Neural cell (in vitro differentiated cells): ENCODE measurements at regions not wholly inside any gene's neighbourhood (a gene's known extent, or its start where the extent isn't known, plus 50 kb on each side); places are given as distances from the start of the nearest gene placed in this dataset.

Source experiments
- H2AFZ ChIP-seq: fragments of 200-600, 300-800 bp; sonication (generic), shearing (Covaris generic); 2 replicates; pipeline ENCODE4 v1.6.0; 2014; ENCODE audit warnings: low read depth, mild to moderate bottlenecking, antibody characterized with exemption, low read length, moderate library complexity
- H3F3A ChIP-seq: fragments of 200-600 bp; shearing (Covaris generic); 2 replicates; pipeline ENCODE4 v1.6.1; 2016; ENCODE audit warnings: mild to moderate bottlenecking, moderate library complexity, mixed read lengths, antibody characterized with exemption, low read length; ENCODE audit not compliant: insufficient read depth, poor library complexity, severe bottlenecking
- H3K27ac ChIP-seq: fragments of 200-600, 300-800 bp; sonication (generic), shearing (Covaris generic); 2 replicates; pipeline ENCODE4 v1.5.1; 2014; ENCODE audit warnings: mild to moderate bottlenecking, low read length, moderate library complexity
- H3K27me3 ChIP-seq: fragments of 300-800, 200-600 bp; sonication (generic), shearing (Covaris generic); 2 replicates; pipeline ENCODE4 v1.6.0; 2014; ENCODE audit warnings: mild to moderate bottlenecking, low read depth, low read length, moderate library complexity; ENCODE audit not compliant: insufficient read depth
- H3K36me3 ChIP-seq: fragments of 300-800, 200-600 bp; sonication (generic), shearing (Covaris generic); 2 replicates; pipeline ENCODE4 v1.5.1; 2014; ENCODE audit warnings: mild to moderate bottlenecking, antibody characterized with exemption, low read length, moderate library complexity; ENCODE audit not compliant: insufficient read depth
- H3K4me2 ChIP-seq: fragments of 300-800, 200-600 bp; sonication (generic), shearing (Covaris generic); 2 replicates; pipeline ENCODE4 v1.6.0; 2014; ENCODE audit warnings: mild to moderate bottlenecking, low read length
- H3K4me3 ChIP-seq: fragments of 300-800, 200-600 bp; sonication (generic), shearing (Covaris generic); 2 replicates; pipeline ENCODE4 v1.5.1; 2014; ENCODE audit warnings: mild to moderate bottlenecking, low read length, moderate library complexity
- H3K79me2 ChIP-seq: fragments of 200-600 bp; shearing (Covaris generic); replicated peaks from 2 replicates; pipeline ENCODE4 v1.6.0; 2014; ENCODE audit warnings: mild to moderate bottlenecking, low read length, moderate library complexity; ENCODE audit not compliant: insufficient read depth
- H3K9ac ChIP-seq: fragments of 300-800, 200-600 bp; sonication (generic), shearing (Covaris generic); 2 replicates; pipeline ENCODE4 v1.6.1; 2016; ENCODE audit warnings: mild to moderate bottlenecking, low read length, mixed read lengths
- H3K9me2 ChIP-seq: fragments of 200-600 bp; shearing (Covaris generic); 2 replicates; pipeline ENCODE4 v1.6.1; 2016; ENCODE audit warnings: mild to moderate bottlenecking, low read length, mixed read lengths; ENCODE audit not compliant: insufficient read depth
- H3K9me3 ChIP-seq: fragments of 200-600, 300-800 bp; sonication (generic), shearing (Covaris generic); 2 replicates; pipeline ENCODE4 v1.6.1; 2016; ENCODE audit warnings: mild to moderate bottlenecking, mixed run types, low read length, moderate library complexity, mixed read lengths
- H4K20me1 ChIP-seq: fragments of 200-600 bp; shearing (Covaris generic); 2 replicates; pipeline ENCODE4 v1.6.1; 2016; ENCODE audit warnings: mild to moderate bottlenecking, mixed run types; ENCODE audit not compliant: insufficient read depth
- CTCF ChIP-seq: fragments of 450-650 bp; IDR thresholded peaks from 2 replicates; pipeline ENCODE4 v1.5.1; 2014; ENCODE audit warnings: antibody characterized with exemption, mild to moderate bottlenecking, moderate library complexity; ENCODE audit not compliant: poor library complexity, severe bottlenecking
- EP300 ChIP-seq: fragments of 450-650 bp; conservative IDR thresholded peaks from 2 replicates; pipeline ENCODE4 v1.6.1; 2014; ENCODE audit warnings: antibody characterized with exemption, mild to moderate bottlenecking, moderate library complexity; ENCODE audit not compliant: poor library complexity, severe bottlenecking
- EZH2 ChIP-seq: fragments of 200-600, 300-800 bp; shearing (Covaris generic), sonication (generic); IDR thresholded peaks from 2 replicates; pipeline ENCODE4 v1.6.1; 2014; ENCODE audit warnings: antibody characterized with exemption, low read length, borderline replicate concordance, mild to moderate bottlenecking; ENCODE audit not compliant: insufficient read depth, poor library complexity, severe bottlenecking
- MXI1 ChIP-seq: fragments of 450-650 bp; conservative IDR thresholded peaks from 2 replicates; pipeline ENCODE4 v1.6.1; 2014; ENCODE audit warnings: antibody characterized with exemption, mild to moderate bottlenecking; ENCODE audit not compliant: poor library complexity, severe bottlenecking
- POLR2AphosphoS5 ChIP-seq: IDR thresholded peaks from 2 replicates; pipeline ENCODE4 v1.6.1; 2012
- RAD21 ChIP-seq: fragments of 450-650 bp; conservative IDR thresholded peaks from 2 replicates; pipeline ENCODE4 v1.6.1; 2014; ENCODE audit warnings: antibody characterized with exemption, mild to moderate bottlenecking, moderate library complexity
- REST ChIP-seq: IDR thresholded peaks from 2 replicates; pipeline ENCODE4 v1.6.1; 2012; ENCODE audit warnings: borderline replicate concordance
- SMC3 ChIP-seq: fragments of 450-650 bp; conservative IDR thresholded peaks from 2 replicates; pipeline ENCODE4 v1.6.1; 2014; ENCODE audit warnings: antibody characterized with exemption, mild to moderate bottlenecking, moderate library complexity; ENCODE audit not compliant: poor library complexity
- TAF1 ChIP-seq: IDR thresholded peaks from 2 replicates; pipeline ENCODE4 v1.6.1; 2012; ENCODE audit warnings: low read depth

GRCh38 chr18:29080946-29081345, 904.0 kb upstream of the CDH2 start:
- H2AFZ ChIP-seq, result no peak overlapping the region
- TF ChIP-seq TAF1, result no peak
- no peak for TF ChIP-seq EP300
- TF ChIP-seq MXI1, result no peak
- no peak for TF ChIP-seq RAD21
- no peak for TF ChIP-seq CTCF
- no peak for TF ChIP-seq SMC3
- TF ChIP-seq EZH2, result no peak
- TF ChIP-seq REST, result no peak
- no peak for TF ChIP-seq POLR2AphosphoS5
- no peak overlapping the region for H3K4me2 ChIP-seq

GRCh38 chr18:29078273-29078672, 901.3 kb upstream of the CDH2 start:
- Histone ChIP-seq H3K36me3 (no peaks in the 10 kb centered on the region), H4K20me1 (no peaks in the 10 kb centered on the region), H3K9me2 (no peaks in the 10 kb centered on the region), H3F3A (no peaks in the 10 kb centered on the region), H2AFZ (no peak overlapping the region), H3K9me3 (no peaks in the 10 kb centered on the region), H3K4me3 (no peak overlapping the region), H3K9ac (no peak overlapping the region), H3K27ac (peak overlapping the region; percentile 56), H3K4me2 (no peak overlapping the region), H3K27me3 (no peaks in the 10 kb centered on the region), H3K79me2 (no peaks in the 10 kb centered on the region)
- TF ChIP-seq EZH2 (no peak), EP300 (peak; percentile 98), RAD21 (peak; percentile 53), POLR2AphosphoS5 (peak; percentile 89), REST (peak; percentile 31), SMC3 (peak; percentile 24)

More at GRCh38 chr18:29080946-29081345, 904.0 kb upstream of the CDH2 start:
- Histone ChIP-seq H4K20me1 (no peaks in the 10 kb centered on the region), H3K9me3 (no peaks in the 10 kb centered on the region), H3K9me2 (no peaks in the 10 kb centered on the region), H3K9ac (no peak overlapping the region), H3K27ac (peak overlapping the region; percentile 2), H3K36me3 (no peaks in the 10 kb centered on the region), H3K79me2 (no peaks in the 10 kb centered on the region), H3F3A (no peaks in the 10 kb centered on the region), H3K4me3 (peak overlapping the region; percentile 8), H3K27me3 (no peaks in the 10 kb centered on the region)
